MG63 (cell line): ENCODE measurements at regions not wholly inside any gene's neighbourhood (a gene's known extent, or its start where the extent isn't known, plus 50 kb on each side); places are given as distances from the start of the nearest gene placed in this dataset.
"Not testable (repeated sequence)": the region's sequence is repeated elsewhere in the genome, so short reads cannot be mapped to it uniquely, and the experiment has no call there.

Experiments
- DNase-seq: peaks from one replicate; pipeline ENCODE4 v3.0.0-alpha.2; 2020
- H3K27me3 ChIP-seq: fragments of 250-450 bp; sonication (Bioruptor Pico); 2 replicates; pipeline ENCODE4 v1.5.1; 2020; ENCODE audit warnings: mild to moderate bottlenecking, moderate library complexity
- H3K36me3 ChIP-seq: fragments of 250-450 bp; sonication (Bioruptor Pico); 2 replicates; pipeline ENCODE4 v1.5.1; 2020; ENCODE audit warnings: mild to moderate bottlenecking, moderate library complexity
- H3K4me3 ChIP-seq: fragments of 250-450 bp; sonication (Bioruptor Pico); 2 replicates; pipeline ENCODE4 v1.5.1; 2020; ENCODE audit warnings: mild to moderate bottlenecking, moderate library complexity
- H3K9me3 ChIP-seq: fragments of 250-450 bp; sonication (Bioruptor Pico); 2 replicates; pipeline ENCODE4 v1.5.1; 2020; ENCODE audit warnings: mild to moderate bottlenecking, moderate library complexity

DNA sequence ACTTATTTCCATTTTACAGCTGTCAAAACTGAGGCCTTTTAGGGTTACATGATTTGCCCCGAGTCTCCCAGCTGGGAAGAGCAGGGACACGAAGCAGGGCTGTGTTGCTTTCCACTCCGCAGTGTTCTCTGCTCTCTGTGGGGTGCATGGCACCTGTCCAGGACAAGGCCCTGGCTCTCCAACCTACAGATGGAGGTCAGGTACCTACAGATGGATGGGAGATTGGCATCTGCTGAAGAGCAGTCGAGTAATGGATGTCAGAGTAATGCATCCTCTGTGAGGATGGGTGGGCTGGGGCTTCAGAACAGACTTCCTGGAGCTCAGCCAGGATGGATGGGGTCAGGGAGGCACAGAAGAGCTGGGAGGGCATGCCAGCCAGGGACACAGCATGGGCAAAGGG, 85.0 kb downstream of the EMX2 start:
- H3K4me3 ChIP-seq: no peak overlapping the region
- no peaks in the 10 kb centered on the region for H3K27me3 ChIP-seq
- H3K9me3 ChIP-seq: no peaks in the 10 kb centered on the region
- no peak for DNase-seq
- no peaks in the 10 kb centered on the region for H3K36me3 ChIP-seq

DNA sequence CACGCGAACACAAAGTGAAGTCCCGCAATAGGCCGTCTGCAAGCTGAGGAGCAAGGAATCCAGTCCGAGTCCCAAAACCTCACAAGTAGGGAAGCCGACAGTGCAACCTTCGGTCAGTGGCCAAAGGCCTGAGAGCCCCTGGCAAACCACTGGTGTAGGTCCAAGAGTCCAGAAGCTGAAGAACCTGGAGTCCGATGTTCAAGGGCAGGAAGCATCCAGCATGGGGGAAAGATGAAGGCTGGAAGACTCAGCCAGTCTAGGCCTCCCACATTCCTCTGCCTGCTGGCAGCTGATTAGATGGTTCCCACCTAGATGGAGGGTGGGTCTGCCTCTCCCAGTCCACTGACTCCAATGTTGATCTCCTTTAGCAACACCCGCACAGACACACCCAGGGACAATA, 87.2 kb downstream of the EMX2 start:
- not testable (repeated sequence) for H3K4me3 ChIP-seq, DNase-seq, H3K36me3 ChIP-seq, H3K9me3 ChIP-seq, H3K27me3 ChIP-seq

DNA sequence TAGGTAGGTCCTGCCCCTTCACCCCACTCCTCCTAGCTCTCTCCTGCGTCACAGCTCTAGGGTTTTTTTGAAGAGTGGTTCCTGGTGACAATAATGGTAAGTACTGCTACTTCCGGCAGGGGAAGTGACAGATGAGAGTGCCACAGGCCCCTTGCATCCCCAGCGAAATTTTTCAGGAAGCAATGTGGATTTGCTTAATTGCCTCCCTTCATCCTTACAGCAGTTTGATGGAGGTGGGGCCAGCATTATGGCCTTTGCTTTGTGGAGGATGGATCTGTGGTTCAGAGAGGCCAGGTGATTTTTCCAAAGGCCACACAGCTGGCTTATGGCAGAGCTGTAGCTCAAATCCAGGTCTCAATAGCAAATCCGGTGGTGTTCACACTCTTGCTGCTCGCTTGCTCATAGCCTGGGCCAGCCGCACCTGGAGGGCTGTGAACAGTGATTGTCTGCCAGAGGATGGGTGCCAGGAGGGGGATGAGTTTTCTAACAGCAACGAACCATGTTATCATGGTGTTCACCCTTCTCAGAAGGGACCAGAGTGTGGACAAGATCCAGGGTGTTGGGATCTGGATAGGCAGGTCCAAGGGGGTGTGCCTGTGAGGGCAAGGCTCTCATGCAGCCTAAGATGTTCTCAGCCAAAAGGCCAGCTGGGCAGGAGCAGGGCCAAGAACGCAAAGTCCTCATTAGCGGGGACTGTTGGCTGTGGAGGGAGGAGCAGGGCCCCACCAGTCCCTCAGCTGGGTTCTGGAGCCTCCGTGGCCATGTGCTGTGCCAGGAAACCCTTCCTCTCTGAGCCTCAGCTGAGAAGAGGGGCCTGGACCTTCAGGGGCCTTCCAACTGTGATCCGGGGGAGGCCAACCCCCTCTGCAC, 89.0 kb downstream of the EMX2 start:
- Histone ChIP-seq H3K27me3 (no peaks in the 10 kb centered on the region), H3K9me3 (no peaks in the 10 kb centered on the region), H3K4me3 (no peak overlapping the region), H3K36me3 (no peaks in the 10 kb centered on the region)
- no peak for DNase-seq

GRCh38 chr10:117632406-117632805, 89.9 kb downstream of the EMX2 start:
- no peak for DNase-seq
- H3K4me3 ChIP-seq: no peak overlapping the region
- H3K27me3 ChIP-seq: no peaks in the 10 kb centered on the region
- H3K9me3 ChIP-seq: no peaks in the 10 kb centered on the region
- no peaks in the 10 kb centered on the region for H3K36me3 ChIP-seq

GRCh38 chr10:117635826-117636225, 93.3 kb downstream of the EMX2 start:
- no peak for DNase-seq
- H3K4me3 ChIP-seq: no peak overlapping the region
- no peaks in the 10 kb centered on the region for H3K9me3 ChIP-seq
- peaks cover 23% of the 10 kb centered on the region for H3K27me3 ChIP-seq
- H3K36me3 ChIP-seq: no peaks in the 10 kb centered on the region

DNA sequence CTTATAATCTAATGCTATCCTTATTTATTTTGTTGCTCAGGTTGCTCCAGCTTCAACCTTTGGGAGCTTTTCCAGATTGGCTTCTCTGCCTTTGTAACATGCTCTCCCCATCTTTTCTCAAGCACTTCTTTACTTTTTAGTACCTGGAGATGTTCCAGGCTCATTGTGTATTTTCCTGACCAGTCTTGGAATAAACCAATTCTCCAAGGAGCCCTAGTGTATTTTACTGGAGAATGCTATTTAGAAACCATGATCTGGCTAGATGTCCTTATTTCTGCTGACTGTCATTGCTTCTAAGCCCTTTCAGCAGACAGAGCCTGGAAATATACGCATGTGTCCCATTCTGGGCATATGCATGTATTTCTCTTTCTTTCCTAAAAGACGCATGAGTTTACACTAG, 95.7 kb downstream of the EMX2 start:
- Histone ChIP-seq H3K9me3 (no peaks in the 10 kb centered on the region), H3K27me3 (peaks cover 23% of the 10 kb centered on the region), H3K4me3 (no peak overlapping the region), H3K36me3 (no peaks in the 10 kb centered on the region)
- DNase-seq: no peak

GRCh38 chr10:117638664-117639200, 96.2 kb downstream of the EMX2 start:
- H3K27me3 ChIP-seq: peaks cover 23% of the 10 kb centered on the region
- no peaks in the 10 kb centered on the region for H3K36me3 ChIP-seq
- H3K9me3 ChIP-seq: no peaks in the 10 kb centered on the region
- DNase-seq: no peak
- no peak overlapping the region for H3K4me3 ChIP-seq

DNA sequence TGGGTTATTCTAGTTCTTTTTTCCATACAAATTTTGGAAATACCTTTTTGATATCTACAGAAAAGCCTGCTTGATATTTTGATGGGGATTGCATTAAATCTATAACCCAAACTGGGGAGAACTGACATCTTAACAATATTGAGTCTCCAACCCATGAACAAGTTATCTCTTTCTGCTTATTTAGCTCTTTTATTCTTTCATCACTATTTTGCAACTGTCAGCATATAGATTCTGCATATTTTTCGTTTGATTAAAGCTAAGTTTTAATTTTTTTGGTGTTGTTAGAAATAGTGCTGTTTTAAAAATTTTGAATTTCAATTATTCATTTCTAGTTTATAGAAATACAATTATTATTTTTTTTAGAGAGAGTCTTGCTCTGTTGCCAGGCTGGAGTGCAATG, 97.9 kb downstream of the EMX2 start:
- Histone ChIP-seq H3K9me3 (no peaks in the 10 kb centered on the region), H3K36me3 (no peaks in the 10 kb centered on the region), H3K4me3 (no peak overlapping the region), H3K27me3 (peaks cover 23% of the 10 kb centered on the region)
- DNase-seq: no peak

- no peaks in the 10 kb centered on the region for H3K36me3 ChIP-seq
- no peak overlapping the region for H3K4me3 ChIP-seq
- no peak for DNase-seq
- no peaks in the 10 kb centered on the region; the same call in 1 of the 2 replicates for H3K27me3 ChIP-seq
- peaks cover 1% of the 10 kb centered on the region; the same call in 1 of the 2 replicates for H3K9me3 ChIP-seq
These were observed 104.2 kb downstream of the EMX2 start for GRCh38 chr10:117646718-117647117.

DNA sequence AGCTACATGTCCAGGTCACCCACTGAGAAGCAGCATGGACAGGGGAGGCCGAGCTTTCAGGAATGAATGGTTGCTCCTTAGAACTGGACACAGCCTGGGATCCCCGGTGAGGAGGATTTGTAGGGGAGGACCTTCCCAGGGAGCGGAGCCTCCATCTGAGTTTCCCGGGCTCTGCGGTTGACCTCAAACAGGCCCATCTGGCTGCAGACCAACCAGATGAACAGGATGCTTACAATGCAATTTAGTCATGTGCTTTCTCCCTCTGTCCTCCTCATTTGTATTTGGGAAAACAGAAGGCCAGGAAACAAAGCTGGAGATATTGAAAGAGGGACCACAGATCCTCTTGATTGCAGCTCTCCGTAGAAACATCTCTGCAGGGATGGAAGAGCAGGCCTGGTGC, 104.8 kb downstream of the EMX2 start:
- peak; percentile 29 for DNase-seq
- Histone ChIP-seq H3K9me3 (peaks cover 1% of the 10 kb centered on the region; the same call in 1 of the 2 replicates), H3K36me3 (no peaks in the 10 kb centered on the region), H3K27me3 (no peaks in the 10 kb centered on the region; the same call in 1 of the 2 replicates), H3K4me3 (no peak overlapping the region)

- H3K4me3 ChIP-seq: no peak overlapping the region
- DNase-seq: no peak
- no peaks in the 10 kb centered on the region for H3K27me3 ChIP-seq
- no peaks in the 10 kb centered on the region for H3K36me3 ChIP-seq
- peaks cover 5% of the 10 kb centered on the region for H3K9me3 ChIP-seq
These were observed 108.6 kb downstream of the EMX2 start for GRCh38 chr10:117651121-117651520.

GRCh38 chr10:117652228-117653169, 110.0 kb downstream of the EMX2 start:
- Histone ChIP-seq H3K9me3 (peaks cover 5% of the 10 kb centered on the region; the same call in 1 of the 2 replicates), H3K36me3 (no peaks in the 10 kb centered on the region), H3K27me3 (no peaks in the 10 kb centered on the region), H3K4me3 (no peak overlapping the region)
- DNase-seq: no peak

DNA sequence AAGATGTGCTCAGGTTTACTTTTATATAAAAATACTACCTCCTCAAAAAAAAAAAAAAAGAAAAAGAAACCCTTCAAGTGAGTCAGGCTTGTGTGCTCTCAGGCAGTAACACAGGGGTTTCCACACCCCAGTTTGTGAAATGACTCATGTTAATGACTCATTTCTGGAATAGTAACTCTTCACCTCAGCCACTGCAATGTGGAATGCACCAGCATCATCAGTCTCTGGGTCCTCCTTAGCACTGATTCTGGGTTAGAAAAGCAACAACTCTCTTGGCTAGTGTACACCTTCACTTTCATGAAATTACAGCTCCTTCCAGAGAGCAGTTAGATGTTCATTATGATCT, 110.6 kb downstream of the EMX2 start:
- H3K36me3 ChIP-seq: no peaks in the 10 kb centered on the region
- peak; percentile 66 for DNase-seq
- peaks cover 5% of the 10 kb centered on the region; the same call in 1 of the 2 replicates for H3K9me3 ChIP-seq
- no peak overlapping the region for H3K4me3 ChIP-seq
- no peaks in the 10 kb centered on the region for H3K27me3 ChIP-seq

DNA sequence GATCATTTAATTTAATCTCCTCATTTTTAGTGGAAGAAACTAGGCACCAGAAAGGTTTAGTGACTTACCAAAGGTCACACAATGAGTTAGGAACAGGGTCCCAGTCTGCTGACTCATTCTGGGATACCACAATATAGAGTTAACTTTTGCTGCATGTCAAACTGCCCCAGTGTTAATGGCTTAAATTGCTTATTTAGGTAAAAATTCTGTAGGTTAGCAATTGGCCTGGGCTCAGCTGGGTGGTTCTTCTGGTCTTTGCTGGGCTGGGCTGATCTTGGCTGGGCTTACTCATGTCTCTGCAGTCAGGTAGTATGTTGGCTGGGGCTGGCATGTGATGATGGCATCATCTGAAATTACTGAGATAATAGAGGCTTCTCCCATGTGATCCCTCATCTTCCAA, 111.6 kb downstream of the EMX2 start:
- Histone ChIP-seq H3K9me3 (peaks cover 5% of the 10 kb centered on the region; the same call in 1 of the 2 replicates), H3K36me3 (no peaks in the 10 kb centered on the region), H3K4me3 (no peak overlapping the region), H3K27me3 (no peaks in the 10 kb centered on the region)
- DNase-seq: no peak

DNA sequence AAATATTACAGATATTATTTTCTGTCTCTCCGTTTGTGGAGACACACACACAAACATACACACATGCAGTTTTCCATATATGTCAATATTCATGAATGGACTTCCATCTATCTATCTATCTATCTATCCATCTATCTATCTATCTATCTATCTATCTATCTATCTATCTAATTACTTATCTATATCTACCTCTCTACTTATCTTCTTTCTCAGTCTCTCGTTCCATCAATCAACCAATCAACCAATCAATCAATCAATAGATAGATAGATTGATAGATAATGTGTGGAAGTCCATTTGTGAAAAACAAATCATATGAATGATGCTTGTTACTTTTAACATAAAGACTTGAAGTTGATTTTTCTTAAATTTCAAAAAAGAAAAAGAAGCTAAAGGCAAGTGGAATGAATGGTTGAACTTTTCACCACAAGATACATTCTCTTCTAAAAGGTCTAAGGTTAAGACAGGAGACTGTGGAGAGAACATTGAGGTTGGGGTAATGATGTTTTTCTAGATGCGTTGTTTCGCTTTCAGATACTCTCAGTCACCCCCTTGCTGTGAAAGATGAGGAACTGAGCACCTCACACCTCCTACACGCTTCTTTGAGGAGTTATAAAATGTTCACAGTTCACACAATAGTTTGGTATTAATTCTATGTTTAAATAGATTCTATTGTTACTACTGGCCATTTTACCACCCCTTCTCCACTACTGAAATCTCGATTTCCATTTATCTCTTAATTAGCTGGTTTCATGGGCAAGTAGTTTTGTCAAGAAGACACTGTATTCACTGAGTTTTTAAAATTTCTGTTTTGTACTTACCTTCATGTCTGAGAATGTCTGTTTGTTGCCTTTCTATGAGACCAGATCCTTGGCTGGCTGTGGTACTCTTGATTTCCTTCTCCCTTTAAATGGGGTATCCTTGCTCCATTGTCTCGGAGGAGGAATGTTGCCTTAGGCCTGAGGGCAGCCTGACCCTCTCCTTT, 114.1 kb downstream of the EMX2 start:
- no peak for DNase-seq
- no peaks in the 10 kb centered on the region for H3K36me3 ChIP-seq
- no peak overlapping the region for H3K4me3 ChIP-seq
- H3K9me3 ChIP-seq: peaks cover 4% of the 10 kb centered on the region; the same call in 1 of the 2 replicates
- no peaks in the 10 kb centered on the region for H3K27me3 ChIP-seq

- Histone ChIP-seq H3K9me3 (no peaks in the 10 kb centered on the region), H3K4me3 (no peak overlapping the region), H3K27me3 (no peaks in the 10 kb centered on the region), H3K36me3 (no peaks in the 10 kb centered on the region)
- DNase-seq: no peak
These were observed 118.8 kb downstream of the EMX2 start for GRCh38 chr10:117661316-117661715.
